Kidney (tissue), 13 donors: ENCODE measurements at regions not wholly inside any gene's neighbourhood (a gene's known extent, or its start where the extent isn't known, plus 50 kb on each side); places are given as distances from the start of the nearest gene placed in this dataset.

Experiments used
- DNase-seq, 5 donors: peaks; one replicate each; pipeline ENCODE4 v3.0.0-alpha.2; 2013 to 2020
- FAIRE-seq: peaks from 2 replicates; lab custom pipeline; 2012; peaks lifted over from hg19 to GRCh38; lab: Jason Lieb, UNC
- H3K27ac ChIP-seq, 2 donors: one replicate each; pipeline ENCODE4 v1.7.0; 2013; ENCODE audit warnings: low read depth in 2 of 2, low read length in 2 of 2, inconsistent platforms in 1 of 2
- H3K27me3 ChIP-seq: one replicate; pipeline ENCODE4 v1.7.1; 2013; ENCODE audit warnings: low read length, inconsistent platforms; ENCODE audit not compliant: control insufficient read depth, insufficient read depth
- H3K36me3 ChIP-seq, 3 donors: one replicate each; pipeline versions ENCODE4 v1.7.0 to v1.7.1; 2013; ENCODE audit warnings: low read length in 3 of 3, control low read depth in 1 of 3, inconsistent platforms in 1 of 3; ENCODE audit not compliant: insufficient read depth in 3 of 3, control insufficient read depth in 2 of 3
- H3K4me1 ChIP-seq, 3 donors: one replicate each; pipeline versions ENCODE4 v1.7.0 to v1.7.1; 2013; ENCODE audit warnings: low read length in 3 of 3, inconsistent platforms in 1 of 3, low read depth in 1 of 3; ENCODE audit not compliant: control insufficient read depth in 2 of 3, insufficient read depth in 2 of 3
- H3K4me3 ChIP-seq, 3 donors: one replicate each; pipeline versions ENCODE4 v1.7.0 to v1.8.1; 2013; ENCODE audit warnings: low read length in 3 of 3, control low read depth in 1 of 3, inconsistent platforms in 1 of 3
- H3K9ac ChIP-seq, 3 donors: one replicate each; pipeline versions ENCODE4 v1.7.0 to v1.7.1; 2013; ENCODE audit warnings: low read length in 3 of 3, control low read depth in 1 of 3, inconsistent platforms in 1 of 3
- H3K9me3 ChIP-seq, 3 donors: one replicate each; pipeline versions ENCODE4 v1.7.0 to v1.7.1; 2013; ENCODE audit warnings: low read length in 3 of 3, control low read depth in 1 of 3, inconsistent platforms in 1 of 3; ENCODE audit not compliant: control insufficient read depth in 2 of 3, insufficient read depth in 1 of 3
- CTCF ChIP-seq: IDR thresholded peaks from 3 replicates; pipeline ENCODE4 v1.5.1; 2012; ENCODE audit warnings: mild to moderate bottlenecking, moderate library complexity, borderline replicate concordance; ENCODE audit not compliant: insufficient read depth; ENCODE audit errors: extremely low read depth
- intact Hi-C: fragments of 100-400 bp; cut with DNase I; formaldehyde crosslinking; loops from one replicate; pipeline ENCODE4 v1.11.1; 2022
- donor health status: control.
- donor health status: control.
- donor health status: control.
- donor health status: control.
- donor health status: control.
- donor health status: DM: yes; HTN: yes; CAD: no.
- donor health status: Normal renal cell carcinoma (clear cell type).

DNA sequence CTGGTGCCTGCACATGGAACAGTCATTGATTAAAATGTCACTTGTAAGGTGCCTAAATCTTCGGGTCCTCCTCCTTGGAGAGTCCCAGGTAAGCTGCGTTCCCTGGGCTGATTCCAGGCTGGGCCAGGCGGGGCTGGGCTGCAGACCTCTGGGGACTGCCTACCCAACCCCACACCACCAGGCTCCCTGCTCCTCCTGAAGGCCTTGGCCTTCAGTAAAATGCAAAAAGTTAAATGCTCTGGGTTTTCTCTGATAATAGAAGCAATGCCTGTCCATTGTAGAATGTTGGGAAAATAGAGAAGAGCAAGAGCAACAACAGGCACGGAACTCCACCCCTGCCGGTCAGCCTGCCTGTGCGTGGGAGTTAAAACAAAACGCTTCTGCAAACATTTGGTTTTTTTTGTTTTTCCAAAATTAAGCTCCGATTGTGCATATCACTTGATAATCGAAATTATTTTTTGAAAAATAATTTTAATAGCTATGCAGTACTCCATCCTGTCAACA lies 363.9 kb downstream of the SEC14L1 start:
- H3K4me1 ChIP-seq = no peaks in the 10 kb centered on the region
- FAIRE-seq (no peak), DNase-seq (peak in 1 of 5 donors; percentile 10)
- no peaks in the 10 kb centered on the region for H3K36me3 ChIP-seq
- H3K4me3 ChIP-seq = no peak overlapping the region
- intact Hi-C loops = no loop called here
- H3K9ac ChIP-seq = no peak overlapping the region
- H3K9me3 ChIP-seq = peaks cover 0 to under 1% (median 0%) of the 10 kb centered on the region in 3 donors
- no peaks in the 10 kb centered on the region for H3K27me3 ChIP-seq
- no peak overlapping the region for H3K27ac ChIP-seq
- no peak for TF ChIP-seq CTCF

- Histone ChIP-seq H3K27ac (no peak overlapping the region), H3K36me3 (no peaks in the 10 kb centered on the region), H3K4me1 (no peaks in the 10 kb centered on the region), H3K9me3 (peaks cover 0 to 1% (median 0%) of the 10 kb centered on the region in 3 donors), H3K9ac (no peak overlapping the region), H3K27me3 (no peaks in the 10 kb centered on the region), H3K4me3 (no peak overlapping the region)
- peak in 1 of 5 donors; percentile 23 for DNase-seq
- no peak for FAIRE-seq
- TF ChIP-seq CTCF = no peak
- intact Hi-C loops = no loop called here
Observed at GRCh38 chr17:77505181-77505639, 364.4 kb downstream of the SEC14L1 start.

- Histone ChIP-seq H3K27me3 (no peaks in the 10 kb centered on the region), H3K4me3 (no peak overlapping the region), H3K36me3 (no peaks in the 10 kb centered on the region), H3K9ac (no peak overlapping the region), H3K4me1 (no peaks in the 10 kb centered on the region), H3K9me3 (peaks cover 0 to 1% (median under 1%) of the 10 kb centered on the region in 3 donors), H3K27ac (no peak overlapping the region)
- TF ChIP-seq CTCF = no peak
- intact Hi-C loops = no loop called here
- FAIRE-seq = no peak
- DNase-seq = peak in 1 of 5 donors; percentile 23
Observed at GRCh38 chr17:77506371-77506991, 365.7 kb downstream of the SEC14L1 start.
